Activated T-cell treated with anti-CD3 and anti-CD28 coated beads for 24 hours (primary cell): ENCODE measurements at regions not wholly inside any gene's neighbourhood (a gene's known extent, or its start where the extent isn't known, plus 50 kb on each side); places are given as distances from the start of the nearest gene placed in this dataset.
"Not testable (repeated sequence)": the region's sequence is repeated elsewhere in the genome, so short reads cannot be mapped to it uniquely, and the experiment has no call there.

ENCODE experiments used
- DNase-seq: peaks from one replicate; pipeline ENCODE4 v3.0.0-alpha.2; 2020; ENCODE audit warnings: low read depth

DNA sequence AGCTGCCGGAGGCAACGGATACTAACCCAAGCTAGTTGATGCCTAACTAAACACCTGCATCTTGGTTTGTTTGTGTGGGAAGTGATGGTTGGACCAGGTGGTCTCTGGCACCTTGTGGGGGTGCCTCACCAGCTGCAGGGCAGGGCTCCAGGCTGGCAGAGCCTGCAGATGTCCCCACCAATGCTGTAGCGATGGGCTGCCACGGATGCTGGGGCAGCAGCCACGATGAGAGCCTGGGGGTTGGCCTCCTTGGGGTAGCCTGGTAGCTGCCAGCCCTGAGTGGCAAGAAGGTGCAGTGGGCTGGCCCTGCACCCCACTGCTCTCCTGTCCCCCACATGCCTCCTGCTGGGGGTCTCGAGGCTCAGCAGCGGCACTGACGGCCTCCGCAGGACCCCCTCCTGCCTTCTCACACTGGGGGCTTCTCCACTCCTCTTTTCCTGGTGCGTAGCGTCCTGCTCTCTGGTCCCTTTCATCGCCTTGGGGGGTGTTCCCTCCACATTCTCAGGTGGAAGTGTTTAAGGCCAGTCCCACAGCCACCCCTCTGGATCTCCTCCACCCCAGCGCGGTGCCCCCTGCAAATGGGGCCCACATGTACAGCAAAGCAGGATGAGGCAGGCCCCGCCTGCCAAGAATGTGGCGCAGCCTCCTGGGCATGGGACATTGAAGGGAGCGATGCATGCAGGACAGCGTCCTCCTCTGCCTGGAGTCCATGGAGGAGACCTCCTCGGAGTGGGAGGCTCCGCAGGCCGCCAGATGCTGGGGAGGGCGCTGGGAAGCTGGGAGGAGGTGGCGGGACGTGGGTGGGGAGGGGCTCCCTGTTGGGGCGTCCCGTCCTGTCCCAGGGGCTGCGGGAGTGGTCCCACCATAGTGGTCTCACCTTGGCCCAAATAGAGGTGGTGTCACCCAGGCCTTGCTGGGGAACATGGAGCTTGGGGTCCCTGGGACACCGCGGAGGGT is 173.1 kb downstream of the ASB1 start:
- no peak for DNase-seq

DNA sequence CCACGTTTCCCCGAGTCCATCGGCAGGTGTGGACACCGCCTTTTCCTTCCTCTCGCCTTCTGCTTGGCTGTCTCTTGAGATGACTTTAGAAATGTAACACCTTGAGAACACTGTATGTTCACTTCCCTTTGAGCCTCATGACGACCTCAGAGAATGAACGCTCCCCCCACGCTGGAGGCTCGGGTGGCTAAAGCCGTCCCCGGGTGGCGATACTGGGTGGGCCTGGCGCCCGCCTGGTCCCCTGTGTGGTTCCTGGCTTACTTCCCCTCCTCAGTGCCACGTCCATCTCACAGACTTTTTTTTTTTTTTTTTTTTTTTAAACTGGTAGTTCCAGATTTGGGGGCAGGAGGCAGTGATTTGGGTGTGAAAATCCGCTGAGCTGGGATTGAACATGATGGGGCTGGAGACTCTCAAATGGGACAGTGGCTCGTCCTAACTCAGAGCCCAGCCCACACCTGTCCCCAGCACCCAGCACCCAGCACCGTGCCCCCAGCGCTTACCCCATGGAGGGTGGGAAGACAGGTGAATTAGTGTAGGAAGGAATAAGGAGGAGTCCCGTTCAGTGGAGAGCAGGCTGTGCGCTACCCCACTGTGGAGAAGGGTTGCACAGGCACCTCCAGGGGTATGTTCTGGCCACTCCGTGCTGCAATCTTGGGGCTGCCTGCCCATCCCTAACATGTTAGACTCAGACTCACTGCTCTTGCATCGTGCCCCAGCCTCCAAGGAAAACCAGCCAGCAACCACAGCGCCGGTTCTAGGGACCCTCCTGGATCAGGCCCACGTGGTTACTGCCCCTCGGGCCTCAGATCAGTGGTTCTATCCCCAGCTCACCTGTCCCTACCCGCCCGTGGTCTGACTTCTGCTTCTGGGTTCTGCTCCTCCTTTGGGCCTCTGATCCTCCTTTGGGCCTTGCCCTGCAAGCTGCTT is 174.0 kb downstream of the ASB1 start:
- no peak for DNase-seq

DNA sequence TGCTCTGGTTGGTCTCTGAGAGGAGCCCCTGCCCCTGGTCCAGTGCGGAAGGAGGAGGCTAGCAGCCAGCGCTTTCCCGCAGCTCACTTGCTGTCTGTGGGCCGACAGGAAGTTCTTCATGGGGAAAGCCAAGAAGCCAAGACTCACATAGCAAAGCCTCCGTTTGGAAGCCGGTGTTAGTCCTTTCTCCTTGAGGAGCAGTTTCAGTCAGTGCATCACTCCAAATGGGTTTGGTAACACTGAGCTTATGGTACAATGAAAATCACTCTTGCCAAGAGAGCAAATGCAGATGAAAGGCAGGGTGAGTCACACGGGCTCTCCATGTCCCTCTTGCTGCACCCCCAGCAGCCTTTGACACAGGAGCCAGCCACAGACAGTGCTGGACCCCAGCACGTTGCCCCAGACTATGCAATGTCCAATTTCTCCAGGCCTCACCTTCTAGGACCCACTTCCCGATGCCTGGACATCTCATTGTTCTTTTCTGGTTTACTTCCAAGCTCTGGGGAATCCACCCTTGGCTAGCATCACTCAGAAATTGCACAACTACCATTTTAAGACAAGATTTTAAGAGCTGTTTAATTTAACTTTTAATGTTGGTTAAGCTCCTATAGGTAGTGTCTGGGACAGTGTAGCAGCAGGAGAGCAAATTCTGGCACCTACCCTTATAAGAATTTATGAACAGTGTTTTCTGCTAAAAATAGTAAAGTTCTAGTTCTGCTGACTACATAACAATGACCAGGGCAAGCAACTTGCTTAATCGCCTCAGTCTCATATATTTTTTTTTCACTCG is 174.9 kb downstream of the ASB1 start:
- no peak for DNase-seq

DNA sequence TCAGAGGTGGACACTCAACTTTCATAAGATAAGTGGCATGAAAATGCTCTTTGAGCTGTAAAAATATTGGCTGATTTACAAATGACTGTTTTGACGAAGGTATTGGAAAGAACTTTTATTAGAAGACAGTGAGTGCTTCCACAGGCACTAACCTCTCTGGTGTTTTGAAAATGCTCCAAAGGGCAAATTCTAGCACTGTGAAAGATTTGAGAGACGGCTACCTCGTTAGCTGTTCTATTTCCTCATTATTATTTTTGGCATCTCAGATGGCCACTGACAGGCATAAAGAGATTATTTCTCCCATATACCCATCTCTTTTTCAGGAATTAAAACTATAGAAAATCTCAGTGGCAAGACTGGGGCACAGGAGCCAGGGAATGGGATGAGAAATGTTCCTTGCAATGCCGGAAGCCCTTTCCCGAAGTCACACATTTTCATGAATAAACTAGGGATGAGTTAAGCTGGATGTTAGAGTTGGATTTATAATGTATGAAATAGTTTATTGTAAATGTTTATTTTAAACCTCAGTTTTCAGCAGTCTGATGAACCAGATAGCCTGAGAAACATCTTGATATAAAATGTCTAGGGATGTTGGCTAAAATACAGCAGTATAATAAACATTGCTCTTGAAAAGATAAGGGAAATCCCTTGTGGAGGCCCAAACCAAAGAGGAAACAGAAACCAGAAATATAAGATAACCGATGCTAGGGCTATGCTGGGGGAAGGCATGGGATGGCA is 175.7 kb downstream of the ASB1 start:
- no peak for DNase-seq

DNA sequence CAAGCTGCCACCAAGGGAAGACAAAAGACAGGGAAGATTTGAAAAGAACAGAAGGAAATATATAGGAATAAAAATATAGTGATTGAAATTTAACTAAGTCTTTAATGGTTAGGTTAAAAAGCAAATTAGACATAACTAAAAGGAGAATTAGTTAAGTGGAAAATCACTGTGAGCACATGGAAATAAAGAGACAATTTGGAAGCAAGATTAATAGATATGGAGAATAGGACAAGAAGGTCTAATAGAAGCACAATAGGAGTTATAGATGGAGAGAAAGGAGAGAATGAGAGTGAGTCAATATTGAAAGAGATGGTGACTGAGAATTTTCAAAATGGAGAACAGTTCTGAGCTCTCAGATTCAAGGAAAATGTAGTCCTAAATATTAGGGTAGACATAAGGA is 176.9 kb downstream of the ASB1 start:
- no peak for DNase-seq

DNA sequence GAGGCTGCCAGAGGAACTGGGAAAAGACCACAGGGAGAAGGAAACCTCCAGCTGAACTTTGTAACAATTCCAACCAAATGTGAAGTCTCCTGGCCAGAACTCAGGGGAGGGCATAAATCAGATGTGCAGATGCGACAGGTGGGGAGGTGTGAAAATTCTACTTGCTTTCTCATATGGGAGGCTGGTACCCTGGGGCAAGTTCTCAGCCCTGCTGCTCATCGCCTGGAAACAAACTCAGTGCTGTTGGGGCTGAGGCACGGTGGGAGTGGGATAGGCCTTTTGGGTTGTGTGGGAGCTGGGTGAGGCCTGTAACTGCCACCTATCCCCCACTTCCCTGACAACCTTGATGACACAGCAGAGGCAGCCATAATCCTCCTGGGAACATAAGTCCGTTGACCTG is 179.6 kb downstream of the ASB1 start:
- no peak for DNase-seq

DNA sequence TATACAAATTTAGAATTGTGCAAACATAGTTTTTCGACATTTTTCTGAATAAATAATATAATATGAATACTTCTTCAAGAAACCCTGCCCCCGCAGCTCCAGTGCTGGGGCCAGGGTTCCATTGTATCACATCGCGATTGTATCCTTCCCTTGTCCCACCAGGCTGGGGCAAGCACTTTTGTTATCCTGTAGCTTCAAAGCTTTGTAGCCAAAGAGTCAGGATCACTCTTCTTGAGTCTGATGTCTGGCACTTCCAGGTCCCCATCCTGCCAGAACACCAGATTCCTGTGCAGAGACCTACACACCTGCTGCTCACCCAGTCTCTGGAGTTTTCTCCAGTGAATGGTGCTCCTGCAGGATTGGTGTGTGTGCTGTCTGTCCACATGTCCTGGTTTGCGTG is 186.9 kb downstream of the ASB1 start:
- DNase-seq: no peak

DNA sequence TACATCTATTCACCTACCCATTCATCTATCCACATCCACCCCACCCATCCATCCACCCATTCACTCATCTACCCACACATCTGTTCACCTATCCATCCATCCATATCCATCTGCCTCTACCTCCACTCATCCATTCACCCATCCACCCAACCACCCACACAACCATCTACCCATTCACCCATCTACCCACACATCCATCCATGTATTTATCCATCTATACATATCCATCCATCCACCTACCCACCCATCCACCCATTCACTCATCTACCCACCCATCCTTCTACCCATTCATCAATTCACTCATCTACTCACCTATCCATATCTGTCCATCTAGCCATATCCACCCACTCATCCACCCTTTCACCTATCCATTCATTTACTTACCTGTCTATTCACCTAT is 187.6 kb downstream of the ASB1 start:
- no peak for DNase-seq

DNA sequence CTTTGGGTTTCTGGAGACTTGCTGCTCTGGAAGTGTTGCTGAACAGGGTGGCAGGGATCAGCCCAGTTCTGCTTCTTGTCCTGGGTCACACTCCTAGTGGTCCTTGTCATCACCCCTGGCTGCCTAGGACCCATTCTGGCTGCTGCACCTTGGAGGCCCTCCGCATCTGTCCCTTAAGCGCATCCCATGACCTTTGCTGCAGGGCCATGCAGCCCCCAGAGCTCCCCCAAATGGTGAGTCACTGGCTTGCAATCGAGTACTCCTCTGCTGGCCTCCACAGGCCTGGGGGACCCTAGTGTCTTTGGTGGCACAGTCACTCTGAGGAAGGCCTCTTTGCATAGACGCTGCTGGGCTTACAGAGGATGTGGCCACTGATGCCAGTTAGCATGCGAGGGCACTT is 188.5 kb downstream of the ASB1 start:
- DNase-seq: no peak

DNA sequence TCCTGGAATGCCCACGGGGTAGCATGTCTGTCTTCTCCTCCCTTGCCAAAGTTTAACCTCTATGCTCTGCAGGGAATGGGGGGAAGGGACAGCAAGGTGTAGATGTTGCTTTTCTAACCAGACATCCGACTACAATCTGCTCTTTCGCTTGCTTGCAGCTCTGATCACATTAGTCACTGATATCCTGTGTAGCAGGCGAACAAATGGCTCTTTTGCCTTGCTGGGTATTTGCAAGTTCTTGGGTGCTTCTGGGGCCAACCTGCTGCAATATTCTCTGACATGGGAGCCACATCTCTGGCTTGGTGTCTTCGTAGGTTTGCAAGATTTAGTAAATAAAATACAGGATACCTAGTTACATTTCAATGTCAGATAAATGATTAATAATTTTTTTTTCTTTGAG is 190.0 kb downstream of the ASB1 start:
- DNase-seq: no peak

DNA sequence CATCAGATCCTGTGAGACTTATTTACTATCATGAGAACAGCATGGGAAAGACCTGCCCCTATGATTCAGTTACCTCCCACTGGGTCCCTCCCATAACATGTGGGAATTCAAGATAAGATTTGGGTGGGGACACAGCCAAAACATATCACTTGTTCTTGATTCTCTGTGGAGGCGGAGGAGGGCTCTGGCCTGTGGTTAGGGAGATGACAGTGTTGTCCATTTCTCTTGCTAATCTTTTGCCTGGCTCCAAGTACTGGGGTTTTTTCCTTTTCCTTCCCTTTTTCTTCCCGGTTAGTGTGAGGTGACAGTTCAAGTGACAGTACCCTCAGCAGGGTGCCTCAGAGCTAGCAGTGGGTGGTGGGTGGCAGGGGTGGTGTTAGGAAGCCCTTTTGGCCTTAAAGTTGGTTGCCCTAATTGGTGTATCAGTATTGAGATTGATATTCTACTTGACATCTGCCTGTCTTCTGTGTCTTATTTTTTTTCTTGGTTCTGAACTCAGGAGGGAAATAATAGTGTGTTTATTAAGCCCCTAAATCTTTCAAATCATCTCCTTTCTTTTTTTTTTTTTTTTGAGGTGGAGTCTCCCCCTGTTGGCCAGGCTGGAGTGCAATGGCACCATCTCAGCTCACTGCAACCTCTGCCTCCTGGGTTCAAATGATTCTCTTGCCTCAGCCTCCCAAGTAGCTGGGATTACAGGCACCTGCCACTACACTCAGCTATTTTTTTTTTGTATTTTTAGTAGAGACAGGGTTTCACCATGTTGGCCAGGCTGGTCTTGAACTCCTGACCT is 192.0 kb downstream of the ASB1 start:
- not testable (repeated sequence) for DNase-seq

DNA sequence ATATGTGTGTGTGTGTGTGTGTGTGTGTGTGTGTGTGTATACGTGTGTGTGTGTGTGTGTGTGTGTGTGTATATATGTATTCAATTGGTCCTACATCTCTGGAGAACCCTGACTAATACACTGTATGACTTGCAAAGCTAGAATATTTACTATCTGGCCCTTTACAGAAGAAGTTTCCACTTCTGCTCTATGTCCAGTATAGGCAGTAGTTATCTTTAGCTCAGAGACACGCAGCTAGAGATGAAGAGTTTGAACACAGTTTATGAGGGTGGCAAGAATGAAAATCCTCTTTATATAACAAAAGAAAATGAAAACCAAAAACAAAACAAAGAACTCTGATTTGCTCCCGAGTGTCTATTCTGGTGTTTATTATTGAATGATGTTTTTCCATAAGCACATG is 201.2 kb downstream of the ASB1 start:
- no peak for DNase-seq

DNA sequence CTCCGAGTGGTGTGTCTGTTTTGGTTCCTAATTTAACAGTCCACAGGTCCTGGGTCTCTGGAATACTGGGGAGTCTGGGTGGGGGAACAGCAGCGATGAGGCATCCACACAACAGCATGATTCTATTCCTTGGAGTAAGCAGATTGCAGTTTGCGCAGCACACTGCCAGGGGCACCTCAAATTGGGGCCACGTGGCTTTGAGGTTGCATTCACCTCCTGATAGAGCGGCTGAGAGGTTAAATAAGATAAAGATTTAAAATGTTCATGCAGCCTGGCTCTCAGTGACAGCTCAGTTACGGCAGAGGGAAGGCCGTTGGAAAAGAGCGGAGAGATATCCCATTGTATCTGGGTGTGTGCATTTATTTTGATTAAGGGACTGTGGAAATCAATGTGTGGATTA is 202.3 kb downstream of the ASB1 start:
- DNase-seq: no peak

DNA sequence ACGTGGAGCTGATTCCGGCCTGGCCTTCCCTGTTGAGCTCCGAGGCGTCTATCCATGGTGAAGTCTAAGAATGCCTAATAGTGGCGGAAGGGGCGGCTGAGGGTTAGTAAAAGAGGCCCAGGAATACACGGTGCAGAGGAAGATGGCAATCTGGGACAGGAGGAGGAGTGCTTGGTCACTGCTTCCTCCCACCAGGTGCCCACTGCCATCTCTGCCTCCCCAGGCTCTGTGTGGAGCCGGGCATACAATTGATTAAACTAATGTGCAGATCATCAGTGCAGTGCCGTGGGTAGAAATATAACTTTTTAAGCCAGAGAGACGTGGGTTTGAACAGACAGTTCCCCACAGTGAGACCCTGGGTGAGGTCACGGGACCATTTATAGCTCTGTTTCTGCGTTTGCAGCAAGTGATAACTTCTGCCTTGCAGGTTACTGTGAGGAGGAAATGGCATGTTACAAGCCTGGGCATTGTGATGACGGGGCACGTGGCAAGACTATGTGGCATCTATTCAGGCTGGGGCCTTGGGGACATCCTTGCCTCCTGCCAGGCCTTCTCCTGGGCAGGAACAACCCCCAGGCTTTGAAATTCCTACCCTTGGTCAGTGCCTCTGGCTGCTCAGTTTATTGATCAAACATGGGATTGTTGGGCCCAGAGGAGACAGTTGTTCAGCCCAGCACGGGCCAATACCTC is 204.9 kb downstream of the ASB1 start:
- DNase-seq: no peak

DNA sequence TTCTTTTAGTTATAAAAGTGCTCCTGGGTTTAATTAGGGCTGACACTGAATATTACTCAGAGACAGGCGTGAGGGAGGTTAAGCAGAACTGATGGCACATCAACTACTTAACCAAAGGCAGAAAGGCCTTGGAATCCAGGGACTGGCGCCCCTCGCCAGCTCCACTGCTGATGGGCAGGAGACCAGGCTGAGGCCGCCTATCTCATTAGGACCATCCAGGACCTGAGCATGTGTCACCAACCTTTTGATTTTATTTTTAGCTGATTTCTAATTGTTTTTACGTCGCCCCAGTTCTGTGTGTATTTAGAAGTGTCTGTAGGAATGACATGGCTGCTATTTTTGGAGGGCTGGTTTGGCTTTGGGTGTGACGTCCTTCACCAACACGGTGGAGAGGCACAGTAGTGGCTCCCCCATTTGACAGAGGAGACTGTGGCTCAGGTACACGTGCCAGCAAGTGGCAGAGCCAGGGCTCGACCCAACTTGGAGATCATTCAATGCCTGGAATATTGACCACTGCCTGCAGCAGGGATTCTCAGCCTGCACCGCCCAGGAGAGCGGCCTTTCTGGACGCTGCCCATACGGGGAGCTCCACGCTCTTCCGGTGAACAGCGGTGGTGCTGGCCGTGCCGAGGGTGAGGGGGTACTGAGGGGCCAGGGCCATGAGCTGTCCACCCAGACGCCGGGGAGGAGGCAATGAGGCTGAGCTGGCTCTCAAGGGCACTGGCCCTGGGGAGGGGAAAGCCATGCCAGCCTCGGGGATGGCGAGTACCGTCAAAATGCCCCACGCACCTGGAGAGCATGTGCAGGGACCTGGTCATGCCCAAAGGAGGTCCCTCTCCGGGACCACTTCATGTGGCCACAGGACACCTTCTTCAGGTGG is 205.7 kb downstream of the ASB1 start:
- DNase-seq: no peak

DNA sequence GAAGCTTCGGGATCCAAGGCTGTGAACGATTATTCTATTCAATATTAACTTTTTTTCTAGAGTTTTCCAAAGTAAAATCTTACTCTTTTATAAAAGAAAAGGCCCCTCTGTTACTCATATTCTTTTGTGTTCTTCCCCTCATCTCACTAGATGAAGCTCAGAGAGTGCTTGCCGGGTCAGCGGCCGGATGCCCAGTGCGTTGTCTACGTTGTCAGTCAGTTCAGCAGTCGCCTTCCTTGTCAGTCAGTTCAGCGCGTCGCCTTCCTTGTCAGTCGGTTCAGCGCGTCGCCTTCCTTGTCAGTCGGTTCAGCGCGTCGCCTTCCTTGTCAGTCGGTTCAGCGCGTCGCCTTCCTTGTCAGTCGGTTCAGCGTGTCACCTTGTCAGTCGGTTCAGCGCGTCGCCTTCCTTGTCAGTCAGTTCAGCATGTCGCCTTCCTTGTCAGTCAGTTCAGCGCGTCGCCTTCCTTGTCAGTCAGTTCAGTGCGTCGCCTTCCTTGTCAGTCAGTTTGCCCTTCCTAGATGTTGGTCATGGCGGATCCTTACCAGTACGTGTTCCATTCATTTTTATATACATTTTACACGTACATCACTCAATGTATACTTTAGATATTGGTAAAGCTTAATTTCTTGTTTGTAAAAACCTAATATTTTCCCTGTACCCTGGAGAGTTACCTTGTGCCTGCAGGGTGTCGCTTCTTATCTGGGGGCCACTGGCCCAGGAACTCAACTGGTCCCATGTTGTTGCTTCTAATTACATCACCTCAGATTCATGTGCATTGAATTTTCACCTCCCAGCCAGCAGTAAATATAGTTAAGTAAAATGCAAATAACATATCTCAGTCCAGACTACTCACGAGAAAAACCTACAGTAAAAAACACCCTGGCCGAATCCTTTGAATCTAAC is 206.9 kb downstream of the ASB1 start:
- no peak for DNase-seq

DNA sequence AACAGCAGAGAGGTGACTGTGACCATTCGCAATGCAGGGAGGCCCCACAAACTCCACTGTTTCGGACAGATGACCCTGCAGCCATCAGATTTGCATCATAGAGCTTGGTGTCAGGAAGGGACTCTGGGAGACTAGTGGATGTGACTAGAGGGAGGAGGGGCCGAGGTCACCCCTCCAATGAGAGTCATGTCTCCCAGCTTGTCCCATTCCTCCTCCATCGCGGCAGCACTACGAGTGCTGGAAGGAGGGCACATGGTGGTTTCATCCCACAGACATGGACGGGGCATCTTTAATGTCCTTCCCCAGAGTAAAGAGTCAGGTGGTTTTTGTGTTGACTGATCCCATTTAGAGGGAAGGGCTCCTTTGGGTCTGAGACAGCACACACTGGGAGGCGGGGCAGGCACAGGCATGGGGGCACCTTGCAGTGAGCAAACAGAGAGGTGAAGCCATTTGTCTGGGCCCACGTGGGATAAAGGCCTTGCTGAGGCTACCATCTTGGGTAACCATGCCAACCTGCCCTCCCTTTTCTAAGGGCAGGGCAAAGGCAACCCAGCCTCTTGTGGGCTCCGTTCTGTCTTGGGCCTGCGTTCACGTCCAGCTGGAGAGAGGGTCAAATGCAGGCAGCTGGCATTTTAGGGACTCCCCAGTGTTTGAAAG is 208.1 kb downstream of the ASB1 start:
- no peak for DNase-seq
